ENCODE measurements at regions not wholly inside any gene's neighbourhood (a gene's known extent, or its start where the extent isn't known, plus 50 kb on each side); places are given as distances from the start of the nearest gene placed in this dataset.

DNA sequence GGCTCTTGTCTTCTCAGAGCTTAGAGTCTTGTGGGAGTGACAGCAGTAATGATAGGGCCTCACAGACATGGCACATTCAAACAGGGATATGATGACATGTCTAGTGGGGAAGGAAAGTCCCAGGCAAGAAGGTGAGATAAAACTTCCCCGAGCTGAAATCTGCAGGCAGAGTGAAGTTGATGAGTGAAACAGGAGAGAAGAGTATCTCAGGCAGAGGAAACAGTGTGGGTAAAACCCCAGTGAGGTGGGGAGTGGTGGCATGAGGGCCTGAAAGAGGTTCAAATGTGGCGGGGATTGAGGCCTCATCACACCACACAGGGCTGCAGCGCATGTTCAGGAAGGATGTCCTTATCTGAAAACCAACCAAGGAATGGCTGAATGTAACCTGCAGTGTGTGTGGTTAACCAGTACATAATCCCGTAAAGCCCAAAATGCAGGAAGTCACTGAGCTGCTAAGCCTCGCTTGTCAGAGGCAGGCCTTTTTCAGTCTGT lies 153.8 kb upstream of the E2F8 start:
- TF ChIP-seq EZH2 (IDR thresholded peaks at IDR 0.05; ENCODE audit: borderline replicate concordance) = no peak
- TF ChIP-seq, protein P1, sequence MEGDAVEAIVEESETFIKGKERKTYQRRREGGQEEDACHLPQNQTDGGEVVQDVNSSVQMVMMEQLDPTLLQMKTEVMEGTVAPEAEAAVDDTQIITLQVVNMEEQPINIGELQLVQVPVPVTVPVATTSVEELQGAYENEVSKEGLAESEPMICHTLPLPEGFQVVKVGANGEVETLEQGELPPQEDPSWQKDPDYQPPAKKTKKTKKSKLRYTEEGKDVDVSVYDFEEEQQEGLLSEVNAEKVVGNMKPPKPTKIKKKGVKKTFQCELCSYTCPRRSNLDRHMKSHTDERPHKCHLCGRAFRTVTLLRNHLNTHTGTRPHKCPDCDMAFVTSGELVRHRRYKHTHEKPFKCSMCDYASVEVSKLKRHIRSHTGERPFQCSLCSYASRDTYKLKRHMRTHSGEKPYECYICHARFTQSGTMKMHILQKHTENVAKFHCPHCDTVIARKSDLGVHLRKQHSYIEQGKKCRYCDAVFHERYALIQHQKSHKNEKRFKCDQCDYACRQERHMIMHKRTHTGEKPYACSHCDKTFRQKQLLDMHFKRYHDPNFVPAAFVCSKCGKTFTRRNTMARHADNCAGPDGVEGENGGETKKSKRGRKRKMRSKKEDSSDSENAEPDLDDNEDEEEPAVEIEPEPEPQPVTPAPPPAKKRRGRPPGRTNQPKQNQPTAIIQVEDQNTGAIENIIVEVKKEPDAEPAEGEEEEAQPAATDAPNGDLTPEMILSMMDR (IDR thresholded peaks at IDR 0.05; ENCODE audit: poor library complexity) = no peak
